H1 (cell line): ENCODE measurements at regions not wholly inside any gene's neighbourhood (a gene's known extent, or its start where the extent isn't known, plus 50 kb on each side); places are given as distances from the start of the nearest gene placed in this dataset.
A peak's percentile ranks its signal among the peaks of the same experiment; 100 is the strongest.

Experiments
- CTCF ChIA-PET: fragments of 300-600 bp; sonication (Branson Sonifier 250); formaldehyde crosslinking; loops from one replicate; lab custom pipeline; 2021; ENCODE audit not compliant: partially characterized antibody; lab: Charles Lee
- POLR2A ChIA-PET: fragments of 300-600 bp; sonication (Branson Sonifier 250); formaldehyde crosslinking; loops from one replicate; lab custom pipeline; 2021; ENCODE audit warnings: inconsistent platforms; ENCODE audit not compliant: partially characterized antibody; lab: Charles Lee
- DNase-seq, 2 experiments: peaks; one replicate each; pipeline versions ENCODE4 v3.0.0 to v3.0.0-alpha.2; 2010 to 2022; ENCODE audit warnings: low spot score in 2 of 2, low read depth in 1 of 2, mixed read lengths in 1 of 2
- FAIRE-seq: peaks from 2 replicates; lab custom pipeline; 2011; peaks lifted over from hg19 to GRCh38; lab: Jason Lieb, UNC
- H2AFZ ChIP-seq: 2 replicates; pipeline ENCODE4 v1.8.1; 2012; ENCODE audit warnings: low read length, inconsistent platforms
- H2AK5ac ChIP-seq: 2 replicates; pipeline ENCODE4 v1.6.1; 2013; ENCODE audit warnings: low read depth, low read length
- H2BK120ac ChIP-seq: replicated peaks from 2 replicates; pipeline ENCODE3; 2013; ENCODE audit warnings: low read depth, low read length, inconsistent platforms
- H2BK12ac ChIP-seq: 2 replicates; pipeline ENCODE4 v1.6.1; 2013; ENCODE audit warnings: low read depth, low read length
- H2BK15ac ChIP-seq: 2 replicates; pipeline ENCODE4 v1.6.1; 2013; ENCODE audit warnings: low read length
- H2BK20ac ChIP-seq: 2 replicates; pipeline ENCODE4 v1.6.1; 2013; ENCODE audit warnings: low read length
- H2BK5ac ChIP-seq: 2 replicates; pipeline ENCODE4 v1.6.1; 2013; ENCODE audit warnings: low read depth, low read length
- H3K14ac ChIP-seq: 2 replicates; pipeline ENCODE4 v1.6.1; 2013; ENCODE audit warnings: inconsistent platforms; ENCODE audit not compliant: insufficient read length
- H3K18ac ChIP-seq: 2 replicates; pipeline ENCODE4 v1.6.1; 2013; ENCODE audit warnings: low read length; ENCODE audit errors: extremely low read depth
- H3K23ac ChIP-seq: 2 replicates; pipeline ENCODE4 v1.6.1; 2013; ENCODE audit warnings: inconsistent platforms; ENCODE audit not compliant: insufficient read length
- H3K23me2 ChIP-seq: 2 replicates; pipeline ENCODE4 v1.6.1; 2013; ENCODE audit warnings: low read depth, low read length
- H3K27ac ChIP-seq: 2 replicates; pipeline ENCODE4 v1.6.1; 2011; ENCODE audit warnings: low read depth, low read length, inconsistent platforms
- H3K27me3 ChIP-seq, 4 experiments: replicated peaks in 1 of 4; 1 replicate in 1 of 4; 2 replicates in 3 of 4; pipeline versions ENCODE4 v1.6.1 to v1.8.1; 2011 to 2013; ENCODE audit warnings: low read length in 3 of 4, mild to moderate bottlenecking in 3 of 4, inconsistent platforms in 2 of 4, mixed read lengths in 2 of 4, moderate library complexity in 1 of 4; ENCODE audit not compliant: control insufficient read depth in 3 of 4, insufficient read depth in 3 of 4; ENCODE audit errors: extremely low read depth in 1 of 4
- H3K36me3 ChIP-seq, 4 experiments: 2 replicates each; pipeline versions ENCODE4 v1.6.1 to v1.8.1; 2011 to 2013; ENCODE audit warnings: mild to moderate bottlenecking in 4 of 4, low read length in 3 of 4, moderate library complexity in 2 of 4, control low read depth in 1 of 4, inconsistent platforms in 1 of 4; ENCODE audit not compliant: insufficient read depth in 4 of 4, control insufficient read depth in 2 of 4
- H3K4ac ChIP-seq: replicated peaks from 2 replicates; pipeline ENCODE3; 2013; ENCODE audit warnings: low read length, low read depth, mixed read lengths, inconsistent platforms; ENCODE audit not compliant: insufficient read length
- H3K4me1 ChIP-seq, 4 experiments: replicated peaks in 1 of 4; 1 replicate in 1 of 4; 2 replicates in 3 of 4; pipeline versions ENCODE4 v1.6.1 to v1.8.1; 2011 to 2013; ENCODE audit warnings: low read length in 3 of 4, inconsistent platforms in 2 of 4, mixed read lengths in 1 of 4; ENCODE audit not compliant: insufficient read depth in 4 of 4, control insufficient read depth in 3 of 4
- H3K4me2 ChIP-seq, 2 experiments: 2 replicates each; pipeline versions ENCODE4 v1.6.1 to v1.8.1; 2011 to 2013; ENCODE audit warnings: low read depth in 2 of 2, low read length in 2 of 2, control low read depth in 1 of 2, inconsistent platforms in 1 of 2, mild to moderate bottlenecking in 1 of 2; ENCODE audit not compliant: insufficient read depth in 1 of 2
- H3K4me3 ChIP-seq, 4 experiments: fragments of 200-600, 300-600 bp in 1 of 4; sonication (generic), shearing (Covaris generic), sonication (Bioruptor Twin) in 1 of 4; 2 replicates each; pipeline versions ENCODE4 v1.5.1 to v1.8.1; 2011 to 2016; ENCODE audit warnings: low read length in 4 of 4, low read depth in 3 of 4, control low read depth in 2 of 4, inconsistent platforms in 2 of 4, mild to moderate bottlenecking in 2 of 4, mixed read lengths in 1 of 4, moderate library complexity in 1 of 4; ENCODE audit not compliant: insufficient read depth in 2 of 4; ENCODE audit errors: extremely low read depth in 1 of 4
- H3K56ac ChIP-seq: replicated peaks from 2 replicates; pipeline ENCODE3; 2013; ENCODE audit warnings: low read depth, mild to moderate bottlenecking, mixed read lengths, low read length, inconsistent platforms; ENCODE audit not compliant: insufficient read length
- H3K79me1 ChIP-seq: 2 replicates; pipeline ENCODE4 v1.6.1; 2013; ENCODE audit warnings: low read depth, low read length, control low read depth
- H3K79me2 ChIP-seq, 2 experiments: 2 replicates each; pipeline versions ENCODE4 v1.6.1 to v1.8.1; 2012 to 2013; ENCODE audit warnings: low read length in 2 of 2, mild to moderate bottlenecking in 2 of 2, inconsistent platforms in 1 of 2; ENCODE audit not compliant: insufficient read depth in 2 of 2, control insufficient read depth in 1 of 2
- H3K9ac ChIP-seq, 4 experiments: replicated peaks in 1 of 4; 1 replicate in 1 of 4; 2 replicates in 3 of 4; pipeline versions ENCODE4 v1.6.1 to v1.8.1; 2011 to 2013; ENCODE audit warnings: low read depth in 3 of 4, low read length in 3 of 4, control low read depth in 2 of 4, mild to moderate bottlenecking in 2 of 4, moderate library complexity in 2 of 4, inconsistent platforms in 1 of 4; ENCODE audit errors: extremely low read depth in 1 of 4
- H3K9me3 ChIP-seq, 2 experiments: 2 replicates each; pipeline versions ENCODE4 v1.6.1 to v1.8.1; 2012 to 2013; ENCODE audit warnings: mild to moderate bottlenecking in 2 of 2, moderate library complexity in 2 of 2, control low read depth in 1 of 2, inconsistent platforms in 1 of 2, low read depth in 1 of 2, low read length in 1 of 2, mixed read lengths in 1 of 2; ENCODE audit not compliant: insufficient read depth in 2 of 2
- H4K20me1 ChIP-seq, 2 experiments: replicated peaks in 1 of 2; 2 replicates each; pipeline versions ENCODE3 to v1.8.1; 2011 to 2013; ENCODE audit warnings: inconsistent platforms in 2 of 2, low read length in 2 of 2, mild to moderate bottlenecking in 1 of 2; ENCODE audit not compliant: insufficient read depth in 2 of 2, control insufficient read depth in 1 of 2
- H4K5ac ChIP-seq: 2 replicates; pipeline ENCODE4 v1.6.1; 2013; ENCODE audit warnings: low read length, low read depth, mixed read lengths, inconsistent platforms; ENCODE audit not compliant: insufficient read length
- H4K8ac ChIP-seq: 2 replicates; pipeline ENCODE4 v1.8.0; 2013; ENCODE audit warnings: mild to moderate bottlenecking, moderate library complexity, low read length, inconsistent platforms; ENCODE audit not compliant: insufficient read depth; ENCODE audit errors: extremely low read depth
- H4K91ac ChIP-seq: replicated peaks from 2 replicates; pipeline ENCODE3; 2013; ENCODE audit warnings: low read length, mixed read lengths, inconsistent platforms; ENCODE audit not compliant: insufficient read length
- MAFK ChIP-seq: IDR thresholded peaks from 2 replicates; pipeline ENCODE4 v1.6.1; 2012; ENCODE audit warnings: low read depth, mild to moderate bottlenecking, improper control_type of control experiment, low read length
- SIN3A ChIP-seq, 2 experiments: IDR thresholded peaks in 1 of 2; conservative IDR thresholded peaks in 1 of 2; 2 replicates each; pipeline ENCODE4 v1.6.1; 2011 to 2012; ENCODE audit warnings: low read length in 2 of 2, improper control_type of control experiment in 1 of 2, low read depth in 1 of 2, mild to moderate bottlenecking in 1 of 2
- YY1 ChIP-seq: IDR thresholded peaks from 2 replicates; pipeline ENCODE4 v1.6.1; 2011; ENCODE audit warnings: low read depth, mild to moderate bottlenecking, low read length
- WGBS, 2 experiments: shearing (Covaris generic) in 1 of 2; methylation state at CpG; one replicate each; pipeline versions ENCODE4 v1.1.6 to v1.1.7; 2013 to 2015; ENCODE audit warnings: low lambda C conversion rate in 2 of 2, mixed read lengths in 2 of 2, inconsistent platforms in 1 of 2, low coverage in 1 of 2, missing lambda C conversion rate in 1 of 2; ENCODE audit not compliant: insufficient replicate concordance in 2 of 2, insufficient coverage in 1 of 2, insufficient read length in 1 of 2; ENCODE audit errors: extremely low coverage in 1 of 2, missing lambda C conversion rate in 1 of 2; 5-methylcytosine and 5-hydroxymethylcytosine counted together

GRCh38 chr12:42935756-42936155, 346.2 kb upstream of the PRICKLE1 start:
- no peaks in the 10 kb centered on the region for H3K23me2 ChIP-seq
- no peak overlapping the region for H2BK12ac ChIP-seq
- no peak overlapping the region for H3K4ac ChIP-seq
- H4K91ac ChIP-seq = no peak overlapping the region
- H3K79me2 ChIP-seq = no peaks in the 10 kb centered on the region
- H3K18ac ChIP-seq = no peak overlapping the region
- no peaks in the 10 kb centered on the region for H3K36me3 ChIP-seq
- H4K20me1 ChIP-seq = no peaks in the 10 kb centered on the region
- TF ChIP-seq MAFK (0 out of 2 replicates have a peak, but pooled peaks have one; percentile 55), SIN3A (conservative IDR thresholded peaks at IDR 0.05 in 1 of 2, IDR thresholded peaks at IDR 0.05 in 1 of 2; ENCODE audit: low read depth in 1 of 2, low read length in 2 of 2) (no peak), YY1 (no peak)
- TF ChIP-seq, all 59 proteins: peak for 1
- Histone ChIP-seq H3K27ac (no peak overlapping the region), H3K27me3 (no peaks in the 10 kb centered on the region), H2BK20ac (no peak overlapping the region), H4K5ac (no peak overlapping the region), H2AFZ (no peak overlapping the region), H3K14ac (no peak overlapping the region), H2AK5ac (no peak overlapping the region), H3K4me3 (no peak overlapping the region), H3K9me3 (peaks cover 0 to 3% of the 10 kb centered on the region in 2 experiments; a peak in 1 of 4 replicates), H4K8ac (no peak overlapping the region), H2BK120ac (no peak overlapping the region), H3K4me2 (no peak overlapping the region), H3K9ac (no peak overlapping the region), H3K79me1 (no peaks in the 10 kb centered on the region), H3K56ac (no peak overlapping the region), H2BK5ac (no peak overlapping the region), H3K23ac (no peak overlapping the region), H3K4me1 (no peaks in the 10 kb centered on the region), H2BK15ac (no peak overlapping the region)
- WGBS, 2 experiments = 93% methylated on average over 2 of the region's 2 CpGs; no CpG with 5 or more reads in 1 of the 2 experiments
- DNase-seq = no peak
- CTCF ChIA-PET = no interaction called here
- no peak for FAIRE-seq
- POLR2A ChIA-PET = no interaction called here
